ENCODE measurements at regions not wholly inside any gene's neighbourhood (a gene's known extent, or its start where the extent isn't known, plus 50 kb on each side); places are given as distances from the start of the nearest gene placed in this dataset.

DNA sequence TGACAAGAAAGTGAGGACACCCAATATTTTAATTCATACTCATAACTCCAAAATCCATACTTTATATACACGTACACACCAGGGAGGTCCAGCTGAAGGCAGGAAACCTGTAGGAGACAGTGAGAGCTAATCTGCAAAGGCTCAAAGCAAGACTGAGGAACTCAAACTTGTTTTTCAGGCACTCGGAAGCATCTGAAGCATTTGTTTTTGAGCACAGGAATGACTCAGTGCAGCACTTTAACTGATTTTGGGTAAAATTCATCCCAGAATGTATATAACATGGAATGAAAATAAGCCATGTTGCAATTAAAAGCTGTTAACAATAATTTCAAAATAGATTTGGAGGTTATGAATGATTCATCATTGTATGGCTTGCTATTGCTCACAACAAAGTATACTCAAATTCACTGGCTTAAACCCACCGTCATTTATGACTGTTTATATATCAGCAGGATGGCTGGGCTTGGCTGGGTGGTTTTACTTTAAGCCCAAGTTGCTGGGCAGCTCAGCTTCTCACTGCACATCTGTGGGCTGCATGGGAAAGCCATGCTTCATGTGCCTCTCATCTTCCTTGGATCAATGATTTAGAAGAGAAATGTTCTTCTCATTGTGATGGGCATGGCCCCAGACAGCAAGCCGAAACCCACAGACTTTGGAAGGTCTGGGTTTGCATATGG lies 177.0 kb downstream of the RFC3 start:
- H3K4me1 Mint-ChIP-seq (ENCODE audit: unreplicated experiment): peaks cover 6% of the 10 kb centered on the region
- no peak overlapping the region for H3K27ac Mint-ChIP-seq
- DNase-seq (ENCODE audit: extremely low spot score, unreplicated experiment): no peak
- no peak overlapping the region for H3K4me3 Mint-ChIP-seq
- no peaks in the 10 kb centered on the region for H3K36me3 Mint-ChIP-seq
- H3K27me3 Mint-ChIP-seq: no peaks in the 10 kb centered on the region
- TF ChIP-seq CTCF (conservative IDR thresholded peaks at IDR 0.05): no peak
- H3K9me3 Mint-ChIP-seq: no peaks in the 10 kb centered on the region

- peaks cover 10% of the 10 kb centered on the region for H3K4me1 Mint-ChIP-seq (ENCODE audit: unreplicated experiment)
- no peaks in the 10 kb centered on the region for H3K27me3 Mint-ChIP-seq
Observed at GRCh38 chr13:33996636-33997035, 178.7 kb downstream of the RFC3 start.

GRCh38 chr13:33997574-33997973 lies 179.6 kb downstream of the RFC3 start:
- DNase-seq (ENCODE audit: extremely low spot score, unreplicated experiment): no peak

More at GRCh38 chr13:33996636-33997035, 178.7 kb downstream of the RFC3 start:
- Mint-ChIP-seq H3K4me3 (no peak overlapping the region), H3K27ac (no peak overlapping the region), H3K36me3 (no peaks in the 10 kb centered on the region), H3K9me3 (no peaks in the 10 kb centered on the region)
- DNase-seq (ENCODE audit: extremely low spot score, unreplicated experiment): no peak
- TF ChIP-seq CTCF (conservative IDR thresholded peaks at IDR 0.05): no peak

DNA sequence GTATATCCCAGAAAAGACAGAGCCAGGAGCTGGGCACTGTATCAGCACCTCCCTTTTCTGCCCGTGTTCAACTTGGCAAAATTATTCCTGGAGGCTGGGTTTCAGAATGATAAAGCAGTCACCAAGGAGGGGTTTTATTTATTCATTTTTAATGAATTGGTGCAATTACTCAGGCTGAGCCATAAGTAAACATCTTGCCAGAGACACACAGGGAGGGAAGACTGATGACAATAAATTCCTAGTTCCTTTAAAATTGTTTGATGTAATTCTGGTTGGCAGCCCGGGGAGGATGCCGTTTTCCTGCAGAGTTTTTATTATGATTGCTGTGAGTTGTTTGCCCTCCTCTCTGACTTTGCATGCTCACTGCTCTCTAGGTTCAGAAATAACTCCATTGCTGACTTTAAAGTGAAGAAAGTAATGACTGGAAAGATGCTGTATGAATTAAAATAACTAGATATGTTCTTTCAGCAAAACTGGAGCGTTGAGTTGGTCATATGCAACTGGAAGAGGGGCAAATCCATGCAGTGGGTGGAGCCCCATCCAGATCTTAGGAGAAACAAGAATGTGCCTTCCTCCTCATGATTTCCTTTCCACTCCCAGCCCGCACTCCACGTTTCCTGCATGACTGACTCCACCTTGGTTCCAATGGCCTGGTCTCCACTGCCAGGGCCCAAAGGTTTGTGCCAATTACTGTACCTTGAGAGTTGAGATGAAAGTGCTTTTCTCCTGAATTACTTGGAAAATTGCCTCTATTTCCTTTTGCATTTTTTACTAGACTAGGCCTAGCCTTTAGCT lies 182.1 kb downstream of the RFC3 start:
- Mint-ChIP-seq H3K9me3 (peaks cover 4% of the 10 kb centered on the region), H3K4me1 (ENCODE audit: unreplicated experiment) (peaks cover 17% of the 10 kb centered on the region), H3K36me3 (no peaks in the 10 kb centered on the region), H3K4me3 (no peak overlapping the region), H3K27ac (peak overlapping the region; percentile 2), H3K27me3 (no peaks in the 10 kb centered on the region)
- DNase-seq (ENCODE audit: extremely low spot score, unreplicated experiment): no peak
- no peak for TF ChIP-seq CTCF (conservative IDR thresholded peaks at IDR 0.05)

More at GRCh38 chr13:33997574-33997973, 179.6 kb downstream of the RFC3 start:
- Mint-ChIP-seq H3K9me3 (no peaks in the 10 kb centered on the region), H3K36me3 (no peaks in the 10 kb centered on the region), H3K27me3 (no peaks in the 10 kb centered on the region), H3K4me1 (ENCODE audit: unreplicated experiment) (peaks cover 10% of the 10 kb centered on the region), H3K4me3 (no peak overlapping the region), H3K27ac (no peak overlapping the region)
- TF ChIP-seq CTCF (conservative IDR thresholded peaks at IDR 0.05): no peak

- H3K9me3 Mint-ChIP-seq: peaks cover 4% of the 10 kb centered on the region
- TF ChIP-seq CTCF (conservative IDR thresholded peaks at IDR 0.05): no peak
- no peak overlapping the region for H3K4me3 Mint-ChIP-seq
- H3K36me3 Mint-ChIP-seq: no peaks in the 10 kb centered on the region
- peaks cover 21% of the 10 kb centered on the region for H3K4me1 Mint-ChIP-seq (ENCODE audit: unreplicated experiment)
- no peaks in the 10 kb centered on the region for H3K27me3 Mint-ChIP-seq
- DNase-seq (ENCODE audit: extremely low spot score, unreplicated experiment): no peak
- H3K27ac Mint-ChIP-seq: no peak overlapping the region
Observed at GRCh38 chr13:34000955-34001354, 183.0 kb downstream of the RFC3 start.
